Thyroid gland (tissue), 4 donors: ENCODE measurements at regions not wholly inside any gene's neighbourhood (a gene's known extent, or its start where the extent isn't known, plus 50 kb on each side); places are given as distances from the start of the nearest gene placed in this dataset.

Source experiments
- POLR2A ChIP-seq, 2 donors: fragments of 450-650 bp; IDR thresholded peaks; one replicate each; pipeline ENCODE4 v1.6.1; 2017; ENCODE audit warnings: antibody characterized with exemption in 2 of 2, mild to moderate bottlenecking in 2 of 2, moderate library complexity in 1 of 2
- TF ChIP-seq, protein P1 (sequence below), 6 experiments: fragments of 200-600 bp in 3 of 6; fragments of 450-650 bp in 3 of 6; sonication (generic) in 3 of 6; IDR thresholded peaks; one replicate each; pipeline ENCODE4 v1.5.1; 2016 to 2019; ENCODE audit warnings: antibody characterized with exemption in 6 of 6, mild to moderate bottlenecking in 2 of 6, inconsistent platforms in 1 of 6, moderate library complexity in 1 of 6

DNA sequence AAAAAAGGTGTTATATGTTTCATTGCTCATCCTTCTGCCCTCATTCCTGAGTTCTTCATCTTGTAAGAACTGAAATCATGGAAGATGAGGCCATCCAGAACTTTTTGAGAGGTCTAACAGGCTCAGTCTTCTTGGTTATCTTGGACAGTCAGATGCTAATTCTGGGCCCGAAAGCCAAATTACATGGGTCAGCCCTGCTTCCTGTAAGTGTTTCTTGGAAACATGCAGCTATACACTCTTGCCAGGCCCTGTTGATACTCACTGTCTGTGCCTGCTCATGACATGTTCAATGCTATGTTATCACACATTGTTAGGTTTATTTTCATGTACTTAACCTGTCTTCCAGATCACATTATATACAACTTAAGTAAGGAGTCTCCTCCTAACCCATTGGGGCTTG, 542.5 kb downstream of the NUF2 start:
- no peak for TF ChIP-seq POLR2A (IDR thresholded peaks at IDR 0.05)
- TF ChIP-seq, protein P1, sequence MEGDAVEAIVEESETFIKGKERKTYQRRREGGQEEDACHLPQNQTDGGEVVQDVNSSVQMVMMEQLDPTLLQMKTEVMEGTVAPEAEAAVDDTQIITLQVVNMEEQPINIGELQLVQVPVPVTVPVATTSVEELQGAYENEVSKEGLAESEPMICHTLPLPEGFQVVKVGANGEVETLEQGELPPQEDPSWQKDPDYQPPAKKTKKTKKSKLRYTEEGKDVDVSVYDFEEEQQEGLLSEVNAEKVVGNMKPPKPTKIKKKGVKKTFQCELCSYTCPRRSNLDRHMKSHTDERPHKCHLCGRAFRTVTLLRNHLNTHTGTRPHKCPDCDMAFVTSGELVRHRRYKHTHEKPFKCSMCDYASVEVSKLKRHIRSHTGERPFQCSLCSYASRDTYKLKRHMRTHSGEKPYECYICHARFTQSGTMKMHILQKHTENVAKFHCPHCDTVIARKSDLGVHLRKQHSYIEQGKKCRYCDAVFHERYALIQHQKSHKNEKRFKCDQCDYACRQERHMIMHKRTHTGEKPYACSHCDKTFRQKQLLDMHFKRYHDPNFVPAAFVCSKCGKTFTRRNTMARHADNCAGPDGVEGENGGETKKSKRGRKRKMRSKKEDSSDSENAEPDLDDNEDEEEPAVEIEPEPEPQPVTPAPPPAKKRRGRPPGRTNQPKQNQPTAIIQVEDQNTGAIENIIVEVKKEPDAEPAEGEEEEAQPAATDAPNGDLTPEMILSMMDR (IDR thresholded peaks at IDR 0.05), result no peak
